ENCODE measurements at regions not wholly inside any gene's neighbourhood (a gene's known extent, or its start where the extent isn't known, plus 50 kb on each side); places are given as distances from the start of the nearest gene placed in this dataset.
"Not testable (repeated sequence)": the region's sequence is repeated elsewhere in the genome, so short reads cannot be mapped to it uniquely, and the experiment has no call there.

DNA sequence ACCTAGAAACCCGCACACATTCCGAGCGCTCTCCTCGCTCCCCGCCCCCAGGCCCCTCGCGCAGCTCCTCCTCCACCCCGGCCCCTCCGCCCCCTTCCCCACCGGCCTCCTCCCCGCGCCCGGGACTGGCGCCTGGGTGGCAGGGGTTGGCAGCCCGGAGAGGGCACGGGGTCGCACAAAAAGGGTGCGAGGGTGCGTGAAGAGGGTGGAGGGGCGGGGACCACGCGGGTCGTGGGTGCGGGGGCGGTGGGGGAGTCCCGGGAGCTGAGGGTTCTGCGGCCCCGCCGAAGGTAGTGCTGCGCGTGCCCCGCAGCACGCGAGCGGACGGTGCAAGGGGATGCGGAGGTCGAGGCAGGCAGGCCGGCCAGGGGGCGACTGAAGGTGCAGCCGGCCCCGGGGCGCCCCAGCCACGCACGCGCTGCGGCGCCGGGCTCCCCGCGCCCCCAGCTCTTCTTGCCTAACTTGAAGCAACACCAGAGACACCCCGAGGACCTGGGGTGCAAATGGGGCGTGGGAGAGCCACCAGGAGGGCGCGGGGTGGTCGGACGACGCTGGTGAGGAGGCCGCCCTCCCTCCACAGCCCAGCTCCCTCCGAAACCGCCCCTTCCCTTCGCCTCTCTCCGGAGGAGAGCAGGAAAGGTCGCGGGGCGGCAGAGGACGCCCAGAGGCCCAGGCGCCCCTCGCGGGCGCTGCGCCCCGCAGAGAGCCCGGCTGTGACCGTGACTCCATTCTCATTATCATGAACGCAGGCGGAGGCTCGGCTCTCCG lies 174.7 kb downstream of the ATP6V0E2 start:
- TF ChIP-seq, protein P1, sequence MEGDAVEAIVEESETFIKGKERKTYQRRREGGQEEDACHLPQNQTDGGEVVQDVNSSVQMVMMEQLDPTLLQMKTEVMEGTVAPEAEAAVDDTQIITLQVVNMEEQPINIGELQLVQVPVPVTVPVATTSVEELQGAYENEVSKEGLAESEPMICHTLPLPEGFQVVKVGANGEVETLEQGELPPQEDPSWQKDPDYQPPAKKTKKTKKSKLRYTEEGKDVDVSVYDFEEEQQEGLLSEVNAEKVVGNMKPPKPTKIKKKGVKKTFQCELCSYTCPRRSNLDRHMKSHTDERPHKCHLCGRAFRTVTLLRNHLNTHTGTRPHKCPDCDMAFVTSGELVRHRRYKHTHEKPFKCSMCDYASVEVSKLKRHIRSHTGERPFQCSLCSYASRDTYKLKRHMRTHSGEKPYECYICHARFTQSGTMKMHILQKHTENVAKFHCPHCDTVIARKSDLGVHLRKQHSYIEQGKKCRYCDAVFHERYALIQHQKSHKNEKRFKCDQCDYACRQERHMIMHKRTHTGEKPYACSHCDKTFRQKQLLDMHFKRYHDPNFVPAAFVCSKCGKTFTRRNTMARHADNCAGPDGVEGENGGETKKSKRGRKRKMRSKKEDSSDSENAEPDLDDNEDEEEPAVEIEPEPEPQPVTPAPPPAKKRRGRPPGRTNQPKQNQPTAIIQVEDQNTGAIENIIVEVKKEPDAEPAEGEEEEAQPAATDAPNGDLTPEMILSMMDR (IDR thresholded peaks at IDR 0.05): not testable (repeated sequence)
- not testable (repeated sequence) for TF ChIP-seq POLR2A (IDR thresholded peaks at IDR 0.05)

Data from right lobe of liver (tissue), 4 donors.